DND-41 (cell line): ENCODE measurements at regions not wholly inside any gene's neighbourhood (a gene's known extent, or its start where the extent isn't known, plus 50 kb on each side); places are given as distances from the start of the nearest gene placed in this dataset.

Experiments
- EZH2 ChIP-seq: IDR thresholded peaks from 3 replicates; pipeline ENCODE4 v1.6.1; 2012; ENCODE audit warnings: borderline replicate concordance, low read depth, mild to moderate bottlenecking, moderate library complexity, low read length, inconsistent platforms; ENCODE audit not compliant: severe bottlenecking
- TF ChIP-seq, protein P1 (sequence below): IDR thresholded peaks from 2 replicates; pipeline ENCODE4 v1.5.1; 2012; ENCODE audit warnings: borderline replicate concordance, low read length, moderate library complexity, mild to moderate bottlenecking; ENCODE audit not compliant: poor library complexity, severe bottlenecking; ENCODE audit errors: extremely low read depth

DNA sequence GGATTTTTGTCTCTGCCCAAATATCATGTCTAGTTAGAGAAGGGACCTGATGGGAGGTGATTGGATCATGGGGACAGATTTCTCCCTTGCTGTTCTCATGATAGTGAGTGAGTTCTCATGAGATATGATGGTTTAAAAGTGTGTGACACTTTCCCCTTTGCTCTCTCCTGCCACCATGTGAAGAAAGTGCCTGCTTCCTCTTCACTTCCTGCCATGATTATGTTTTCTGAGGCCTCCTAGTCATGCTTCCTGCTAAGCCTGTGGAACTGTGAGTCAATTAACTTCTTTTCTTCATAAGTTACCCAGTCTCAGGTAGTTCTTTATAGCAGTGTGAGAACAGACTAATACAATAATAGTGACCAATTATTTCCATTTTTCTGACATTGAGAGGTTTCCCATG, 167.3 kb upstream of the CYRIA start:
- TF ChIP-seq, protein P1, sequence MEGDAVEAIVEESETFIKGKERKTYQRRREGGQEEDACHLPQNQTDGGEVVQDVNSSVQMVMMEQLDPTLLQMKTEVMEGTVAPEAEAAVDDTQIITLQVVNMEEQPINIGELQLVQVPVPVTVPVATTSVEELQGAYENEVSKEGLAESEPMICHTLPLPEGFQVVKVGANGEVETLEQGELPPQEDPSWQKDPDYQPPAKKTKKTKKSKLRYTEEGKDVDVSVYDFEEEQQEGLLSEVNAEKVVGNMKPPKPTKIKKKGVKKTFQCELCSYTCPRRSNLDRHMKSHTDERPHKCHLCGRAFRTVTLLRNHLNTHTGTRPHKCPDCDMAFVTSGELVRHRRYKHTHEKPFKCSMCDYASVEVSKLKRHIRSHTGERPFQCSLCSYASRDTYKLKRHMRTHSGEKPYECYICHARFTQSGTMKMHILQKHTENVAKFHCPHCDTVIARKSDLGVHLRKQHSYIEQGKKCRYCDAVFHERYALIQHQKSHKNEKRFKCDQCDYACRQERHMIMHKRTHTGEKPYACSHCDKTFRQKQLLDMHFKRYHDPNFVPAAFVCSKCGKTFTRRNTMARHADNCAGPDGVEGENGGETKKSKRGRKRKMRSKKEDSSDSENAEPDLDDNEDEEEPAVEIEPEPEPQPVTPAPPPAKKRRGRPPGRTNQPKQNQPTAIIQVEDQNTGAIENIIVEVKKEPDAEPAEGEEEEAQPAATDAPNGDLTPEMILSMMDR: no peak
- TF ChIP-seq EZH2: no peak
